HCT116 (cell line): ENCODE measurements at regions not wholly inside any gene's neighbourhood (a gene's known extent, or its start where the extent isn't known, plus 50 kb on each side); places are given as distances from the start of the nearest gene placed in this dataset.

Experiments used
- ATAC-seq: fragments of 200-7000 bp; cut with Tn5 transposase; 2 replicates; pipeline ENCODE4 v1.9.1; 2020; ENCODE audit warnings: mild to moderate bottlenecking, moderate library complexity
- BruUV-seq: library from RNA; stranded (reverse); fragments of 400-500 nt; replicated peaks from 2 replicates; lab custom pipeline; 2021; lab: Mats Ljungman, UMichigan
- CTCF ChIA-PET: fragments of 300-600 bp; sonication (Branson Sonifier 250); formaldehyde crosslinking; loops from one replicate; lab custom pipeline; 2021; ENCODE audit warnings: antibody characterized with exemption; lab: Charles Lee
- POLR2A ChIA-PET: fragments of 300-600, 350-600 bp; sonication (Branson Sonifier 250); formaldehyde crosslinking; loops from one replicate; lab custom pipeline; 2021; ENCODE audit warnings: antibody characterized with exemption; lab: Charles Lee
- RAD21 ChIA-PET, 2 experiments: fragments of 300-600 bp; sonication (Branson Sonifier 250); formaldehyde crosslinking; loops; one replicate each; lab custom pipeline; 2023; ENCODE audit warnings: low total read pairs in 2 of 2; ENCODE audit not compliant: uncharacterized antibody in 2 of 2, unreplicated experiment in 2 of 2, low non-redundant PET in 1 of 2; lab: Charles Lee
- DNase-seq: peaks from one replicate; pipeline ENCODE4 v3.0.0-alpha.2; 2010; ENCODE audit warnings: low read depth, low spot score
- H2AFZ ChIP-seq: fragments of 200-600 bp; shearing (Covaris generic), sonication (generic); 2 replicates; pipeline ENCODE4 v1.6.1; 2017; ENCODE audit warnings: low read depth, mixed run types, mixed read lengths, antibody characterized with exemption, low read length; ENCODE audit not compliant: poor library complexity, severe bottlenecking
- H3K27ac ChIP-seq: 2 replicates; pipeline ENCODE4 v1.5.1; 2012; ENCODE audit warnings: low read depth, low read length
- H3K27me3 ChIP-seq: fragments of 200-600 bp; sonication (generic); 2 replicates; pipeline ENCODE4 v1.6.1; 2016; ENCODE audit warnings: mixed run types, low read length, mixed read lengths; ENCODE audit not compliant: insufficient read depth
- H3K36me3 ChIP-seq, 2 experiments: fragments of 200-500 bp in 1 of 2; fragments of 200-600 bp in 1 of 2; sonication (Bioruptor generic) in 1 of 2; sonication (generic) in 1 of 2; 2 replicates each; pipeline versions ENCODE4 v1.5.1 to v1.6.1; 2014 to 2016; ENCODE audit warnings: low read length in 2 of 2, inconsistent platforms in 1 of 2, mixed read lengths in 1 of 2, mixed run types in 1 of 2; ENCODE audit not compliant: insufficient read depth in 2 of 2, control insufficient read depth in 1 of 2
- H3K4me1 ChIP-seq, 2 experiments: fragments of 200-600 bp in 1 of 2; sonication (generic) in 1 of 2; 2 replicates each; pipeline versions ENCODE4 v1.5.1 to v1.6.1; 2012 to 2017; ENCODE audit warnings: low read length in 2 of 2, inconsistent platforms in 1 of 2, mild to moderate bottlenecking in 1 of 2, mixed read lengths in 1 of 2, mixed run types in 1 of 2, moderate library complexity in 1 of 2; ENCODE audit not compliant: insufficient read depth in 2 of 2, control insufficient read depth in 1 of 2
- H3K4me2 ChIP-seq: fragments of 200-600 bp; sonication (generic); 2 replicates; pipeline ENCODE4 v1.6.1; 2017; ENCODE audit warnings: mixed run types, low read length, mixed read lengths
- H3K4me3 ChIP-seq, 2 experiments: fragments of 200-600 bp in 1 of 2; sonication (generic) in 1 of 2; replicated peaks in 1 of 2; 2 replicates each; pipeline ENCODE4 v1.5.1; 2011 to 2016; ENCODE audit warnings: low read length in 2 of 2, control low read depth in 1 of 2, low read depth in 1 of 2, mild to moderate bottlenecking in 1 of 2, mixed read lengths in 1 of 2, mixed run types in 1 of 2
- H3K79me2 ChIP-seq: fragments of 200-600 bp; sonication (generic); 2 replicates; pipeline ENCODE4 v1.6.1; 2017; ENCODE audit warnings: mild to moderate bottlenecking, mixed run types, low read length, moderate library complexity, mixed read lengths; ENCODE audit not compliant: insufficient read depth
- H3K9ac ChIP-seq: fragments of 200-600 bp; sonication (generic); 2 replicates; pipeline ENCODE4 v1.6.1; 2016; ENCODE audit warnings: low read length, mixed read lengths
- H3K9me2 ChIP-seq: fragments of 200-600 bp; sonication (generic), shearing (Covaris generic); 2 replicates; pipeline ENCODE4 v1.6.1; 2017; ENCODE audit warnings: mixed run types, mild to moderate bottlenecking, moderate library complexity; ENCODE audit not compliant: insufficient read depth
- H3K9me3 ChIP-seq, 2 experiments: fragments of 200-500 bp in 1 of 2; fragments of 200-600 bp in 1 of 2; sonication (Bioruptor generic) in 1 of 2; sonication (generic) in 1 of 2; 2 replicates each; pipeline ENCODE4 v1.6.1; 2014 to 2017; ENCODE audit warnings: low read length in 2 of 2, mixed read lengths in 2 of 2, inconsistent platforms in 1 of 2, low read depth in 1 of 2, mild to moderate bottlenecking in 1 of 2, mixed run types in 1 of 2, moderate library complexity in 1 of 2; ENCODE audit not compliant: control insufficient read depth in 1 of 2, insufficient read depth in 1 of 2
- H4K20me1 ChIP-seq: fragments of 200-600 bp; sonication (generic), shearing (Covaris generic); 2 replicates; pipeline ENCODE4 v1.6.1; 2017; ENCODE audit warnings: mixed run types, mild to moderate bottlenecking, moderate library complexity; ENCODE audit not compliant: insufficient read depth
- CBX3 ChIP-seq: IDR thresholded peaks from 2 replicates; pipeline ENCODE4 v1.6.1; 2012; ENCODE audit warnings: low read depth
- CEBPB ChIP-seq: IDR thresholded peaks from 2 replicates; pipeline ENCODE4 v1.6.1; 2012; ENCODE audit warnings: low read depth
- CTCF ChIP-seq, 3 experiments: fragments of 200-600 bp in 1 of 3; sonication (generic) in 1 of 3; IDR thresholded peaks in 2 of 3; conservative IDR thresholded peaks in 1 of 3; 2 replicates each; pipeline ENCODE4 v1.5.1; 2012 to 2017; ENCODE audit warnings: low read depth in 2 of 3, low read length in 2 of 3, antibody characterized with exemption in 1 of 3, borderline replicate concordance in 1 of 3, control low read depth in 1 of 3, mild to moderate bottlenecking in 1 of 3, mixed read lengths in 1 of 3, mixed run types in 1 of 3, moderate library complexity in 1 of 3; ENCODE audit not compliant: insufficient read depth in 1 of 3
- ELF1 ChIP-seq: IDR thresholded peaks from 2 replicates; pipeline ENCODE4 v1.6.1; 2012; ENCODE audit warnings: low read depth, borderline replicate concordance
- EZH2 ChIP-seq: fragments of 200-600 bp; sonication (generic); IDR thresholded peaks from 2 replicates; pipeline ENCODE4 v1.6.1; 2017; ENCODE audit warnings: antibody characterized with exemption, mixed run types
- EZH2phosphoT487 ChIP-seq: fragments of 200-600 bp; IDR thresholded peaks from 2 replicates; pipeline ENCODE4 v1.6.1; 2018; ENCODE audit warnings: antibody characterized with exemption, borderline replicate concordance
- FOSL1 ChIP-seq: IDR thresholded peaks from 2 replicates; pipeline ENCODE4 v1.6.1; 2012; ENCODE audit warnings: low read depth
- POLR2A ChIP-seq: IDR thresholded peaks from 2 replicates; pipeline ENCODE4 v1.7.0; 2011; ENCODE audit warnings: borderline replicate concordance; ENCODE audit not compliant: insufficient read depth, insufficient read length; ENCODE audit errors: extremely low read depth
- REST ChIP-seq: IDR thresholded peaks from 2 replicates; pipeline ENCODE4 v1.6.1; 2012; ENCODE audit warnings: low read depth
- SP1 ChIP-seq: IDR thresholded peaks from 2 replicates; pipeline ENCODE4 v1.6.1; 2012; ENCODE audit warnings: low read depth
- SRF ChIP-seq: IDR thresholded peaks from 2 replicates; pipeline ENCODE4 v1.6.1; 2012; ENCODE audit warnings: low read depth
- TCF7L2 ChIP-seq: IDR thresholded peaks from 2 replicates; pipeline ENCODE4 v1.7.0; 2011; ENCODE audit warnings: borderline replicate concordance, inconsistent platforms; ENCODE audit not compliant: insufficient read depth, insufficient read length; ENCODE audit errors: extremely low read depth
- YY1 ChIP-seq: IDR thresholded peaks from 2 replicates; pipeline ENCODE4 v1.6.1; 2011; ENCODE audit warnings: low read length, low read depth, moderate library complexity, mild to moderate bottlenecking; ENCODE audit not compliant: insufficient replicate concordance; ENCODE audit errors: extremely low read depth
- ZBTB33 ChIP-seq: IDR thresholded peaks from 2 replicates; pipeline ENCODE4 v1.6.1; 2011; ENCODE audit warnings: mild to moderate bottlenecking, low read length, moderate library complexity; ENCODE audit not compliant: insufficient replicate concordance; ENCODE audit errors: extremely low read depth
- ZFX ChIP-seq: fragments of 450-650 bp; IDR thresholded peaks from 2 replicates; pipeline ENCODE4 v1.6.1; 2017
- intact Hi-C: fragments of 100-400 bp; cut with micrococcal nuclease; formaldehyde crosslinking; loops from 2 replicates; pipeline ENCODE4 v1.10.0; 2022

DNA sequence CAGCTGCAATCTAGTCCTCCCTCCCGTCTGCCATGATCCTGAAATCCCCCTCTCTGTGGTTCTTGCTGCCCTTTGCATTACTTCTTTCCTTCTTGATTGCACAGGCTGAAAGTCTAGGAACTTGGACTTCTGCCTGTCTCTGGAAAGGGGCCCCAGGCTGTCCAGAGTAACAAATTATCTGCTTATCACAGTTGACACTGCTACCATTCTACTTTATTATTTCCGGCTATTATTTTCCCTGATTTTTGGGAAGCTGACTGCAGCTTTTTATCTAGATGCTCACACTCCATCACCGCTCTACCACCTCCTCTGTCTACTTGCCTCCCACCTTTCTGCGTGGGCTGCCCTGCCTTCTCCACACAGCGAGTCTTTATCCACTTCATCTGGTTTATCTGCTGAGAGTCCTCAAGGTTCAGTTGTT is 202.1 kb upstream of the PLXNA2 start (continued):
- no peak for TF ChIP-seq ZBTB33
- no peak for TF ChIP-seq ELF1
- TF ChIP-seq SP1 = no peak
- TF ChIP-seq, all 23 proteins: peak for 0

GRCh38 chr1:208448425-208448824 is 204.2 kb upstream of the PLXNA2 start:
- H3K9me3 ChIP-seq = no peaks in the 10 kb centered on the region
- ChIA-PET POLR2A (no interaction called here), CTCF (no interaction called here), RAD21 (no interaction called here)
- H3K27ac ChIP-seq = no peak overlapping the region
- DNase-seq (no peak), ATAC-seq (no peak)
- no peak overlapping the region for H3K4me2 ChIP-seq
- no peak overlapping the region for H3K9ac ChIP-seq
- no peaks in the 10 kb centered on the region for H3K9me2 ChIP-seq
- H4K20me1 ChIP-seq = no peaks in the 10 kb centered on the region
- H3K27me3 ChIP-seq = 0 out of 2 replicates have a peak, but pooled peaks cover 2% of the 10 kb centered on the region
- H3K4me1 ChIP-seq = peaks cover 0 to 8% of the 10 kb centered on the region in 2 experiments; a peak in 1 of 4 replicates
- intact Hi-C loops = no loop called here
- H3K4me3 ChIP-seq = no peak overlapping the region
- no peaks in the 10 kb centered on the region for H3K36me3 ChIP-seq
- no TSS peak for BruUV-seq
- TF ChIP-seq CBX3 = no peak
- TF ChIP-seq EZH2phosphoT487 = no peak
- TF ChIP-seq EZH2 = no peak
- no peak for TF ChIP-seq CEBPB
- TF ChIP-seq ELF1 = no peak
- TF ChIP-seq TCF7L2 = no peak
- TF ChIP-seq SRF = no peak
- no peak for TF ChIP-seq ZBTB33
- no peak for TF ChIP-seq REST
- no peak for TF ChIP-seq SP1
- TF ChIP-seq POLR2A = no peak
- no peak for TF ChIP-seq FOSL1
- TF ChIP-seq ZFX = no peak
- no peak for TF ChIP-seq CTCF (IDR thresholded peaks at IDR 0.05 in 2 of 3, conservative IDR thresholded peaks at IDR 0.05 in 1 of 3; ENCODE audit: borderline replicate concordance in 1 of 3, insufficient read depth in 1 of 3, low read depth in 2 of 3, low read length in 2 of 3)
- no peak for TF ChIP-seq YY1
- TF ChIP-seq, all 23 proteins: peak for 0
- Histone ChIP-seq H3K79me2 (no peaks in the 10 kb centered on the region), H2AFZ (no peak overlapping the region)
